ENCODE measurements at regions not wholly inside any gene's neighbourhood (a gene's known extent, or its start where the extent isn't known, plus 50 kb on each side); places are given as distances from the start of the nearest gene placed in this dataset.
"Not testable (repeated sequence)": the region's sequence is repeated elsewhere in the genome, so short reads cannot be mapped to it uniquely, and the experiment has no call there.

DNA sequence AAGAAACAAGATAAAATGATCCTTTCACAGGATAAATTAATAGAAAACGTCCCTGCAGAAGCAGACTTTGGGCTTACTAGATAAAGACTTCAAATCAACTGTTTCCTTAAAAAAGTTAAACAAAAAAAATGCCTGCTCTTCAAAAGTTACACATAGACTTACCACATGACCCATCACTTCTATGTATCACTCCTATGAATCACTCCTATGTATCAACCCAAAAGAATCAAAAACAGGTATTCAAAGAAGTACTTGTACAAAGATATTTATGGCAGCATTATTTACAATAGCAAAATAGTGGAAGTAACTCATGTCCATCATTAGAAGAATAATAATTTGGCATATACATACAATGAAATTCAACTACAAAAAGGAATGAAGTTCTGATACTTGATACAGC is 56.3 kb upstream of the PRDM9 start:
- Mint-ChIP-seq H3K27ac (no peak overlapping the region), H3K4me3 (no peak overlapping the region), H3K4me1 (no peaks in the 10 kb centered on the region), H3K9me3 (peaks cover 2% of the 10 kb centered on the region), H3K36me3 (no peaks in the 10 kb centered on the region), H3K27me3 (no peaks in the 10 kb centered on the region)
- DNase-seq: no peak

DNA sequence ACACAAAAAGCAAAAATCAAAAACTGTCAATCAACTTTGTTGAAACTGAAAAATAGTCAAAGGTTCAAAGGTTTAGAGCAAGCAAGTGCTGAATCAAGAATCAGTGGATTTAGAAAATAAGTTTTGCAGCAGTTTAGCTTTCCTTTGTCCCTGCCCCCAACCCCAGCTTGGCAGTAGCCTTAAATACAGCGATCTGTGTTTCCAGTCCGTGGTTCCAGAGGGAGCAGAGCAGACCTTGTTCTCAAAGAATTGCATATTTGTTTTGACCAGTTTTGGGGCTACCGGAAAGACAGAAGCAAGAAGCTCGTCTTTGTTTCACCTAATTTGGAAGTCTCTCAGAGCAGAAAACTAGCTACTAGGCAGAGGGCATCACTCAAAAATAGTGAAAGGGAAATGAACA is 57.2 kb upstream of the PRDM9 start:
- no peak for DNase-seq
- H3K27ac Mint-ChIP-seq: no peak overlapping the region
- no peak overlapping the region for H3K4me3 Mint-ChIP-seq
- no peaks in the 10 kb centered on the region for H3K27me3 Mint-ChIP-seq
- H3K36me3 Mint-ChIP-seq: no peaks in the 10 kb centered on the region
- H3K4me1 Mint-ChIP-seq: no peaks in the 10 kb centered on the region
- peaks cover 2% of the 10 kb centered on the region for H3K9me3 Mint-ChIP-seq

- Mint-ChIP-seq H3K4me3 (no peak overlapping the region), H3K9me3 (peaks cover 3% of the 10 kb centered on the region), H3K4me1 (no peaks in the 10 kb centered on the region), H3K36me3 (no peaks in the 10 kb centered on the region), H3K27me3 (no peaks in the 10 kb centered on the region), H3K27ac (no peak overlapping the region)
- no peak for DNase-seq
These were observed 58.8 kb upstream of the PRDM9 start for GRCh38 chr5:23448627-23449026.

GRCh38 chr5:23446424-23446823 is 61.0 kb upstream of the PRDM9 start:
- H3K9me3 Mint-ChIP-seq: peaks cover 3% of the 10 kb centered on the region

GRCh38 chr5:23445573-23445972 is 61.8 kb upstream of the PRDM9 start:
- no peaks in the 10 kb centered on the region for H3K36me3 Mint-ChIP-seq
- H3K27me3 Mint-ChIP-seq: no peaks in the 10 kb centered on the region
- H3K4me3 Mint-ChIP-seq: no peak overlapping the region
- H3K9me3 Mint-ChIP-seq: peaks cover 10% of the 10 kb centered on the region
- H3K4me1 Mint-ChIP-seq: no peaks in the 10 kb centered on the region
- H3K27ac Mint-ChIP-seq: no peak overlapping the region
- no peak for DNase-seq

More at GRCh38 chr5:23446424-23446823, 61.0 kb upstream of the PRDM9 start:
- H3K36me3 Mint-ChIP-seq: no peaks in the 10 kb centered on the region
- H3K27ac Mint-ChIP-seq: no peak overlapping the region
- DNase-seq: no peak
- H3K4me1 Mint-ChIP-seq: no peaks in the 10 kb centered on the region
- H3K4me3 Mint-ChIP-seq: no peak overlapping the region
- no peaks in the 10 kb centered on the region for H3K27me3 Mint-ChIP-seq

GRCh38 chr5:23440703-23441102 is 66.7 kb upstream of the PRDM9 start:
- Mint-ChIP-seq H3K27me3 (no peaks in the 10 kb centered on the region), H3K4me3 (no peak overlapping the region), H3K36me3 (no peaks in the 10 kb centered on the region), H3K9me3 (peaks cover 9% of the 10 kb centered on the region), H3K4me1 (no peaks in the 10 kb centered on the region), H3K27ac (no peak overlapping the region)
- DNase-seq: no peak

GRCh38 chr5:23437011-23437410 is 70.4 kb upstream of the PRDM9 start:
- Mint-ChIP-seq H3K27me3 (no peaks in the 10 kb centered on the region), H3K9me3 (peaks cover 6% of the 10 kb centered on the region), H3K36me3 (no peaks in the 10 kb centered on the region), H3K4me3 (no peak overlapping the region), H3K27ac (no peak overlapping the region), H3K4me1 (no peaks in the 10 kb centered on the region)
- DNase-seq: no peak

GRCh38 chr5:23433534-23434315 is 73.7 kb upstream of the PRDM9 start:
- H3K9me3 Mint-ChIP-seq: peaks cover 2% of the 10 kb centered on the region
- no peak for DNase-seq
- no peaks in the 10 kb centered on the region for H3K36me3 Mint-ChIP-seq
- H3K4me1 Mint-ChIP-seq: no peaks in the 10 kb centered on the region
- no peaks in the 10 kb centered on the region for H3K27me3 Mint-ChIP-seq
- H3K4me3 Mint-ChIP-seq: no peak overlapping the region
- no peak overlapping the region for H3K27ac Mint-ChIP-seq

DNA sequence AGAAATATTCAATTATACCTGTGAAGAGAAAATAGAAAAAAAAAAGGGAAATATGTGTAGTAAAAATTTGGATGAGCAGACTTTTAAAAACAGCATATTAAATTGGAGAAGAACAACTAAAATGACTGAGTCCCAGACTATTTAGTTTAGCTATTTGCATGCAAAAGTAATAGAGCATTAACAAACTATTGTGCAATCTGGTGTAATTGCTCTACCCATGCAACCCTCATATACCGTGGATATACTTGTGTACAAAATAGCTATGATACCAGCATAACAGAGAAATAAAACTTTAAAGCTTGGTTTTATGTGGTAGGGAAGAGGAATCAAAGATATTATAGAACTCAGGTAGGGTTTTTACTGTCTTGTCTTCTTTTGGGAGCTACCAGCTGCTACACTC is 78.7 kb upstream of the PRDM9 start:
- Mint-ChIP-seq H3K4me3 (no peak overlapping the region), H3K27ac (no peak overlapping the region), H3K36me3 (no peaks in the 10 kb centered on the region), H3K4me1 (no peaks in the 10 kb centered on the region), H3K27me3 (no peaks in the 10 kb centered on the region), H3K9me3 (peaks cover 4% of the 10 kb centered on the region)
- DNase-seq: no peak

- H3K4me3 Mint-ChIP-seq, H3K4me1 Mint-ChIP-seq, H3K36me3 Mint-ChIP-seq, H3K9me3 Mint-ChIP-seq, H3K27me3 Mint-ChIP-seq, H3K27ac Mint-ChIP-seq, DNase-seq: not testable (repeated sequence)
These were observed 87.2 kb upstream of the PRDM9 start for GRCh38 chr5:23420214-23420613.

DNA sequence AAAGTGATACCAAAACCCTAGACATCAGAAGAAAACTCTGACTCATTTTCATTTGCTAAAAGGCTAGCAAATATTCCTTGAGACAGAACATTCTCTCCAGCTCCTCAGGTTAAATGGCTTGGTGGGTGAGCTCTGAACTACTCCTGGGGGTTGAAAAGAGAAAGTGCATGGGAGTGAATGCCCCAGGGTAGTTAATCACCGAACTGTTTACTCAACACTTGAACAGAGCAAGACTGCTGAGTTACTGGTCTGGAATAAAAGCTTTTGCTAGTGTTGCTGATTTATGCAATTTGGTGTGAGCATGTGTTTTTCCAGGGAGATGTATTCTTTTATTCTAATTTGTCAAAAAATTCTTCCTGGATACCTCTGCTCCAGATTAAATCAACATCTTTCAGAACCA is 88.3 kb upstream of the PRDM9 start:
- DNase-seq: no peak
- no peak overlapping the region for H3K4me3 Mint-ChIP-seq
- H3K27ac Mint-ChIP-seq: no peak overlapping the region
- H3K36me3 Mint-ChIP-seq: no peaks in the 10 kb centered on the region
- H3K9me3 Mint-ChIP-seq: peaks cover 8% of the 10 kb centered on the region
- H3K27me3 Mint-ChIP-seq: no peaks in the 10 kb centered on the region
- H3K4me1 Mint-ChIP-seq: no peaks in the 10 kb centered on the region

GRCh38 chr5:23412515-23412914 is 94.9 kb upstream of the PRDM9 start:
- Mint-ChIP-seq H3K27ac (no peak overlapping the region), H3K4me3 (no peak overlapping the region), H3K9me3 (peaks cover 6% of the 10 kb centered on the region), H3K27me3 (no peaks in the 10 kb centered on the region), H3K36me3 (no peaks in the 10 kb centered on the region), H3K4me1 (no peaks in the 10 kb centered on the region)
- DNase-seq: no peak

DNA sequence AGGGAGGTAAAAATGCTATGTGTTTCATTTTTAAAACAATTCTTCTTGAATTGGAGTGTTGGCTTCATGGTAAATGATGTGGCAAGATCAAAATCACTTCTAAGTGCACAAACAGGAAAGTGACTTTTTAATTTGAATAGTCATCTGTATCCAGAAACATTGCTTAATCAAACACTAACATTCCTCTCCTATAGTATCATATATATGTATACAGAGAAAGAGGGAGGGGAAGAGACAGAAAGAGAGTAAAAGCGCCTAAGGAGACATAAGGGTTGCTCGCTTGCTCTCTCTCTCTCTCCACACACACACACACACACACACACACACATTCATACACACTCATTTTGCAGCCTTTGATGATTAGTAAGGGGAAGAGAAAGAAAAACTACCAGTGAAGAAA is 95.4 kb upstream of the PRDM9 start:
- Mint-ChIP-seq H3K4me1 (no peaks in the 10 kb centered on the region), H3K4me3 (no peak overlapping the region), H3K36me3 (no peaks in the 10 kb centered on the region), H3K27me3 (no peaks in the 10 kb centered on the region), H3K9me3 (peaks cover 6% of the 10 kb centered on the region), H3K27ac (no peak overlapping the region)
- no peak for DNase-seq

GRCh38 chr5:23411200-23411599 is 96.2 kb upstream of the PRDM9 start:
- H3K27ac Mint-ChIP-seq: no peak overlapping the region
- no peaks in the 10 kb centered on the region for H3K36me3 Mint-ChIP-seq
- H3K27me3 Mint-ChIP-seq: no peaks in the 10 kb centered on the region
- no peaks in the 10 kb centered on the region for H3K4me1 Mint-ChIP-seq
- H3K9me3 Mint-ChIP-seq: peaks cover 6% of the 10 kb centered on the region
- no peak for DNase-seq
- H3K4me3 Mint-ChIP-seq: no peak overlapping the region

DNA sequence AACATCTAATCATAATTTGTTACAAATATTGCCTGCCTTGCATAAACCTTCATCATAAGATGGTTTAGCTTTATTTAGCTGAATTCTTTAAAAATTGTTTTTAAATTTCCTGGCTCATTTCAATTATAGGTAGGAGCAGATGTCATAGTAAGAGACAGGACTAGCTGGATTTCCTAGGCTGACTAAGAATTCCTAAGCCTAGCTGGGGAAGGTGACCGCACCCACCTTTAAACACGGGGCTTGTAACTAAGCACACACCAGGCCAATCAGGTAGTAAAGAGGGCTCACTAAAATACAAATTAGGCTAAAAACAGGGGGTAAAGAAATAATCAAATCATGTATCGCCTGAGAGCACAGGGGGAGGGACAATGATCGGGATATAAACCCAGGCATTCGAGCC is 96.6 kb upstream of the PRDM9 start:
- H3K9me3 Mint-ChIP-seq, H3K4me1 Mint-ChIP-seq, H3K27ac Mint-ChIP-seq, H3K36me3 Mint-ChIP-seq, DNase-seq, H3K4me3 Mint-ChIP-seq, H3K27me3 Mint-ChIP-seq: not testable (repeated sequence)

DNA sequence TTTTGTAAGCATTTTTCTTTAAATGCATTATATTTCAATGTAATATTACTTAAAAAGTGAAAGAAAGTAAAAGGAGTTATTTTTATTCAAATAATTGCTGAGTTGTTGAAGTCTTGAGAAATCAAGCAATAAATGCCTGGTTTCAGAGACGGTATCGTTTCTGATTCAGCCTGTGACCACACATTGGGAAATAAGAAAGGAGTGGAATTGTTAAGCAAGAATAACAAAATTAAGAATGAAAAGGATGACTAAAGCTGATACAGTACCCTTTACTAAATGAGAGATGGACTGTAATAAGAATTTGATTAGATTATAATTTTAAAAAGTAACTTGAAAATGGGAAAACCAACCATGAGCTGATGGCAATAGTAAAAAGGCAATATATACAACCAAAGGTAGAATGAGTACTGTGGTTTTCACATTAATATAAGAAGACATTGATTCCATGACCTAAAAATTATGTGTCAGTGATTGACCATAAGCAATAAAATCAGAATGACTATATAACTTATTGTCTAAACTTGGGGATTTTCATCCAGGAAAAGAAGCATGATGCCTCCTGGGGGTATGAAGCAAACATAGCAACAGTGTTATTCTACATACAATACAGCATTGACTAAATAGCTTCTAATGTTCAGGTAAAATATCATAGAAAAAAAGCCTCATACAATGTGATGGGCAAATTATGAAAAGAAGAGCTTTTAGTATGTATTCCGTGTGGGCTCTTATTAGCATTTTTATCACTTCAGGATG is 101.9 kb upstream of the PRDM9 start:
- H3K36me3 Mint-ChIP-seq: no peaks in the 10 kb centered on the region
- no peaks in the 10 kb centered on the region for H3K27me3 Mint-ChIP-seq
- H3K27ac Mint-ChIP-seq: no peak overlapping the region
- H3K4me3 Mint-ChIP-seq: no peak overlapping the region
- H3K4me1 Mint-ChIP-seq: no peaks in the 10 kb centered on the region
- no peak for DNase-seq
- no peaks in the 10 kb centered on the region for H3K9me3 Mint-ChIP-seq

Measured in activated naive CD8-positive, alpha-beta T cell treated with anti-CD3 and anti-CD28 coated beads for 36 hours (primary cell).